ENCODE measurements at regions not wholly inside any gene's neighbourhood (a gene's known extent, or its start where the extent isn't known, plus 50 kb on each side); places are given as distances from the start of the nearest gene placed in this dataset.

DNA sequence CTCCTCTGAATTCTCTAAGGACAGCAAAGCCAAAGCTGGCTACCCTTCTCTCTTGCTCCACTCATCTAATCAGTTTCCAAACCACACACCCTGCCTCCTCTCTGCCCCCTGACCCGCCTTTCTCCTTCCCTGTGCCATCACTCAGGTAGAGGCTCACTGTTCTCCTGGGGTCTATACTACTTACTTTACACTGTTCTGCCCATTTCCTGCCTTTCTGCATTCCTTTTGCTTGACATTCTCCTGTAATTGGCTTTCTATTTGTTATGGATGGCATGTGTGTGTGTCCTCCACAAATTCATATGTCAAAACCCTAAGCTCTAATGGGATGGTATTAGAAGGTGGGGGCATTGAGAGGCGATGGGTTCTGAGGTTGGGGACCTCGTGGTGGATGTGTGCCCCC is 675.2 kb upstream of the ID2 start:
- Mint-ChIP-seq H3K9me3 (peaks cover 0 to 2% (median 0%) of the 10 kb centered on the region in 7 donors), H3K27me3 (peaks cover under 1% of the 10 kb centered on the region), H3K4me1 (peaks cover 0 to 4% (median 0%) of the 10 kb centered on the region in 4 donors), H3K36me3 (no peaks in the 10 kb centered on the region), H3K4me3 (no peak overlapping the region), H3K27ac (no peak overlapping the region)
- Histone ChIP-seq H3K9me3 (ENCODE audit: control insufficient read depth in 2 of 2, low read length in 2 of 2) (no peaks in the 10 kb centered on the region), H3K4me1 (ENCODE audit: control insufficient read depth, insufficient read depth, low read length, poor library complexity, severe bottlenecking) (no peaks in the 10 kb centered on the region), H3K27me3 (ENCODE audit: control insufficient read depth, insufficient read depth, low read length) (no peaks in the 10 kb centered on the region), H3K4me3 (ENCODE audit: low read depth, low read length) (no peak overlapping the region), H3K27ac (ENCODE audit: insufficient read depth, low read length, poor library complexity, severe bottlenecking) (no peak overlapping the region), H3K36me3 (ENCODE audit: control insufficient read depth, insufficient read depth, low read length) (no peaks in the 10 kb centered on the region)
- no peak for ATAC-seq (ENCODE audit: low read depth in 2 of 2)
- DNase-seq = no peak

- H3K4me3 Mint-ChIP-seq = no peak overlapping the region
- H3K27ac Mint-ChIP-seq = no peak overlapping the region
Observed at GRCh38 chr2:8009010-8009597, 672.8 kb upstream of the ID2 start.

DNA sequence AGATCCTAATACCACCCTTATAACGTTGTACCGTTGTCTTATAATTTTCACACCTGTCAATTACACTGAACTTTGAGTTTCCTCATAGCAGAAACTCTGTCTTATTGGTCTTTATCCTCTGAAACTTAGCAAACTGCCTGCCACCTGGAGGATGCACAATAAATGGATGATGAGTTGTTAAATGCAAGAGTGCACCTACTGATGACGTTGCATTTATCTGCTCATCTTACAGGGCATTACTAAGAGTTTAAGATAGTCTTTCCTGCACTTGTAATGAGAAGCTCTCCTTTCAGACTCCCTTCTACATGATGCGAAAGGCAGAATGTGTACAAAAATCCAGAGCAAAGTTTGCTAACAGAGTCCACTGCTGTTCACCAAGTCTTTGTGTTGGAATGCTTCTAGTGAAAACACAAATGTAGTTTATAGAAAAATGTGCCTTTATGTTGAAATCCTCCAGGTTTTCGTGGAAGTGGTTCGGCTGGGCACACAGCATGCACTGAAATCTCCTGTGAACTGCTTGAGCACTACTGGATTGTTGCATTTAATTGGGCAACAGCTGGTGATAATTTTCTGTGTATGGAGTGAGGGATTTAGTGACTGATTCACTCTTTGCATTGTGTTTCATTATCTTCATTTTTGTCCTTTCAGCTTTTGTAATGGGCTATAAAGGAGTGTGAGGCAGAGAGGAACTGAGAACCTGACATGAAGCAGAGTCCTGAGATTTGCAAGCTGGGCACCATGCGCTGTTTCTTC is 665.8 kb upstream of the ID2 start:
- Mint-ChIP-seq H3K4me1 (no peaks in the 10 kb centered on the region), H3K36me3 (no peaks in the 10 kb centered on the region), H3K27ac (no peak overlapping the region), H3K27me3 (peaks cover 4% of the 10 kb centered on the region), H3K4me3 (no peak overlapping the region), H3K9me3 (peaks cover 0 to 1% (median 0%) of the 10 kb centered on the region in 7 donors)
- ATAC-seq (ENCODE audit: low read depth in 2 of 2) (no peak), DNase-seq (no peak)
- Histone ChIP-seq H3K9me3 (ENCODE audit: control insufficient read depth in 2 of 2, low read length in 2 of 2) (no peaks in the 10 kb centered on the region), H3K4me1 (ENCODE audit: control insufficient read depth, insufficient read depth, low read length, poor library complexity, severe bottlenecking) (no peaks in the 10 kb centered on the region), H3K27me3 (ENCODE audit: control insufficient read depth, insufficient read depth, low read length) (no peaks in the 10 kb centered on the region), H3K4me3 (ENCODE audit: low read depth, low read length) (no peak overlapping the region), H3K27ac (ENCODE audit: insufficient read depth, low read length, poor library complexity, severe bottlenecking) (no peak overlapping the region), H3K36me3 (ENCODE audit: control insufficient read depth, insufficient read depth, low read length) (no peaks in the 10 kb centered on the region)

More at GRCh38 chr2:8009010-8009597, 672.8 kb upstream of the ID2 start:
- Histone ChIP-seq H3K27me3 (ENCODE audit: control insufficient read depth, insufficient read depth, low read length) (no peaks in the 10 kb centered on the region), H3K27ac (ENCODE audit: insufficient read depth, low read length, poor library complexity, severe bottlenecking) (no peak overlapping the region), H3K36me3 (ENCODE audit: control insufficient read depth, insufficient read depth, low read length) (no peaks in the 10 kb centered on the region), H3K4me3 (ENCODE audit: low read depth, low read length) (no peak overlapping the region), H3K9me3 (ENCODE audit: control insufficient read depth in 2 of 2, low read length in 2 of 2) (no peaks in the 10 kb centered on the region), H3K4me1 (ENCODE audit: control insufficient read depth, insufficient read depth, low read length, poor library complexity, severe bottlenecking) (no peaks in the 10 kb centered on the region)
- Mint-ChIP-seq H3K27me3 (peaks cover 4% of the 10 kb centered on the region), H3K4me1 (peaks cover 0 to 4% (median 0%) of the 10 kb centered on the region in 4 donors), H3K9me3 (peaks cover 0 to 2% (median 0%) of the 10 kb centered on the region in 7 donors), H3K36me3 (no peaks in the 10 kb centered on the region)
- ATAC-seq (ENCODE audit: low read depth in 2 of 2) (no peak), DNase-seq (no peak)

- no peak overlapping the region for H3K4me3 ChIP-seq (ENCODE audit: low read depth, low read length)
Observed at GRCh38 chr2:8016688-8017087, 665.2 kb upstream of the ID2 start.

GRCh38 chr2:8018956-8019355 is 662.9 kb upstream of the ID2 start:
- Histone ChIP-seq H3K4me1 (ENCODE audit: control insufficient read depth, insufficient read depth, low read length, poor library complexity, severe bottlenecking) (no peaks in the 10 kb centered on the region), H3K9me3 (ENCODE audit: control insufficient read depth in 2 of 2, low read length in 2 of 2) (no peaks in the 10 kb centered on the region), H3K4me3 (ENCODE audit: low read depth, low read length) (no peak overlapping the region), H3K27ac (ENCODE audit: insufficient read depth, low read length, poor library complexity, severe bottlenecking) (no peak overlapping the region), H3K27me3 (ENCODE audit: control insufficient read depth, insufficient read depth, low read length) (no peaks in the 10 kb centered on the region), H3K36me3 (ENCODE audit: control insufficient read depth, insufficient read depth, low read length) (no peaks in the 10 kb centered on the region)
- Mint-ChIP-seq H3K36me3 (no peaks in the 10 kb centered on the region), H3K27ac (no peak overlapping the region), H3K27me3 (no peaks in the 10 kb centered on the region), H3K9me3 (peaks cover 0 to 1% (median 0%) of the 10 kb centered on the region in 7 donors), H3K4me1 (no peaks in the 10 kb centered on the region), H3K4me3 (no peak overlapping the region)
- no peak for ATAC-seq (ENCODE audit: low read depth in 2 of 2)
- DNase-seq = no peak

More at GRCh38 chr2:8016688-8017087, 665.2 kb upstream of the ID2 start:
- H3K27me3 ChIP-seq (ENCODE audit: control insufficient read depth, insufficient read depth, low read length) = no peaks in the 10 kb centered on the region
- H3K36me3 Mint-ChIP-seq = no peaks in the 10 kb centered on the region
- no peak overlapping the region for H3K27ac Mint-ChIP-seq
- peaks cover 0 to 1% (median 0%) of the 10 kb centered on the region in 7 donors for H3K9me3 Mint-ChIP-seq
- H3K27ac ChIP-seq (ENCODE audit: insufficient read depth, low read length, poor library complexity, severe bottlenecking) = no peak overlapping the region
- H3K4me1 ChIP-seq (ENCODE audit: control insufficient read depth, insufficient read depth, low read length, poor library complexity, severe bottlenecking) = no peaks in the 10 kb centered on the region
- H3K9me3 ChIP-seq (ENCODE audit: control insufficient read depth in 2 of 2, low read length in 2 of 2) = no peaks in the 10 kb centered on the region
- ATAC-seq (ENCODE audit: low read depth in 2 of 2) (no peak), DNase-seq (no peak)
- no peaks in the 10 kb centered on the region for H3K4me1 Mint-ChIP-seq
- peaks cover 3% of the 10 kb centered on the region for H3K27me3 Mint-ChIP-seq
- H3K4me3 Mint-ChIP-seq = no peak overlapping the region
- H3K36me3 ChIP-seq (ENCODE audit: control insufficient read depth, insufficient read depth, low read length) = no peaks in the 10 kb centered on the region

- H3K27ac ChIP-seq (ENCODE audit: insufficient read depth, low read length, poor library complexity, severe bottlenecking) = no peak overlapping the region
- peaks cover 0 to 2% (median 0%) of the 10 kb centered on the region in 7 donors for H3K9me3 Mint-ChIP-seq
- H3K27me3 Mint-ChIP-seq = no peaks in the 10 kb centered on the region
- H3K9me3 ChIP-seq (ENCODE audit: control insufficient read depth in 2 of 2, low read length in 2 of 2) = no peaks in the 10 kb centered on the region
- no peak overlapping the region for H3K4me3 ChIP-seq (ENCODE audit: low read depth, low read length)
- no peak overlapping the region for H3K4me3 Mint-ChIP-seq
- no peak overlapping the region for H3K27ac Mint-ChIP-seq
- no peaks in the 10 kb centered on the region for H3K4me1 ChIP-seq (ENCODE audit: control insufficient read depth, insufficient read depth, low read length, poor library complexity, severe bottlenecking)
- DNase-seq (no peak), ATAC-seq (ENCODE audit: low read depth in 2 of 2) (no peak)
- H3K4me1 Mint-ChIP-seq = no peaks in the 10 kb centered on the region
- no peaks in the 10 kb centered on the region for H3K27me3 ChIP-seq (ENCODE audit: control insufficient read depth, insufficient read depth, low read length)
- no peaks in the 10 kb centered on the region for H3K36me3 ChIP-seq (ENCODE audit: control insufficient read depth, insufficient read depth, low read length)
- H3K36me3 Mint-ChIP-seq = no peaks in the 10 kb centered on the region
Observed at GRCh38 chr2:8019934-8020333, 661.9 kb upstream of the ID2 start.

DNA sequence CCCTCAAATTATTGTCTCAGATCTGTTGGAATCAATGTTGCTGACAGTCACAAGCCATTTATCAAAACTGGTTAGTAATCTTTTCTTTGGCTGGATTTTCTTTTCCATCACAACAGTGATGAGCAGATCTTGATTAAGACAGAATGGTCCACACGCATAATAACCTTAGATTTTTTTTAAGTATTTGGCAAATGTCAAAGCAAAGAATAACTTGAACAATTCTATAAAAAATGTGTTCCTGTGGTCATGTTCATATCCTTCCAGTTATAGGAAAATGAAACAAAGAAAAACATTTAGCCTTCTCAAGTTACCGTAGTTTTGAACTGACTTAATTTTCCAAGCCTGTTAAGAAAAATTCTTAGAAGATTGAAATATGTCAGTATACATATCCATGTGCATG is 659.9 kb upstream of the ID2 start:
- Histone ChIP-seq H3K4me1 (ENCODE audit: control insufficient read depth, insufficient read depth, low read length, poor library complexity, severe bottlenecking) (no peaks in the 10 kb centered on the region), H3K4me3 (ENCODE audit: low read depth, low read length) (no peak overlapping the region), H3K9me3 (ENCODE audit: control insufficient read depth in 2 of 2, low read length in 2 of 2) (no peaks in the 10 kb centered on the region), H3K36me3 (ENCODE audit: control insufficient read depth, insufficient read depth, low read length) (no peaks in the 10 kb centered on the region), H3K27ac (ENCODE audit: insufficient read depth, low read length, poor library complexity, severe bottlenecking) (no peak overlapping the region), H3K27me3 (ENCODE audit: control insufficient read depth, insufficient read depth, low read length) (no peaks in the 10 kb centered on the region)
- no peaks in the 10 kb centered on the region for H3K27me3 Mint-ChIP-seq
- H3K27ac Mint-ChIP-seq = no peak overlapping the region
- DNase-seq = no peak
- ATAC-seq (ENCODE audit: low read depth in 2 of 2) = no peak
- no peaks in the 10 kb centered on the region for H3K36me3 Mint-ChIP-seq
- H3K4me1 Mint-ChIP-seq = peaks cover 0 to 2% (median 0%) of the 10 kb centered on the region in 4 donors
- H3K4me3 Mint-ChIP-seq = no peak overlapping the region
- peaks cover 0 to 2% (median 0%) of the 10 kb centered on the region in 7 donors for H3K9me3 Mint-ChIP-seq
